Neural cell (in vitro differentiated cells): ENCODE measurements at regions not wholly inside any gene's neighbourhood (a gene's known extent, or its start where the extent isn't known, plus 50 kb on each side); places are given as distances from the start of the nearest gene placed in this dataset.

Experiments used
- MXI1 ChIP-seq: fragments of 450-650 bp; conservative IDR thresholded peaks from 2 replicates; pipeline ENCODE4 v1.6.1; 2014; ENCODE audit warnings: antibody characterized with exemption, mild to moderate bottlenecking; ENCODE audit not compliant: poor library complexity, severe bottlenecking
- POLR2AphosphoS5 ChIP-seq: IDR thresholded peaks from 2 replicates; pipeline ENCODE4 v1.6.1; 2012
- TAF1 ChIP-seq: IDR thresholded peaks from 2 replicates; pipeline ENCODE4 v1.6.1; 2012; ENCODE audit warnings: low read depth
- TF ChIP-seq, protein P1 (sequence below): fragments of 450-650 bp; IDR thresholded peaks from 2 replicates; pipeline ENCODE4 v1.5.1; 2014; ENCODE audit warnings: antibody characterized with exemption, mild to moderate bottlenecking, moderate library complexity; ENCODE audit not compliant: poor library complexity, severe bottlenecking
- TF ChIP-seq, protein P2 (sequence below): IDR thresholded peaks from 2 replicates; pipeline ENCODE4 v1.6.1; 2012; ENCODE audit warnings: borderline replicate concordance

DNA sequence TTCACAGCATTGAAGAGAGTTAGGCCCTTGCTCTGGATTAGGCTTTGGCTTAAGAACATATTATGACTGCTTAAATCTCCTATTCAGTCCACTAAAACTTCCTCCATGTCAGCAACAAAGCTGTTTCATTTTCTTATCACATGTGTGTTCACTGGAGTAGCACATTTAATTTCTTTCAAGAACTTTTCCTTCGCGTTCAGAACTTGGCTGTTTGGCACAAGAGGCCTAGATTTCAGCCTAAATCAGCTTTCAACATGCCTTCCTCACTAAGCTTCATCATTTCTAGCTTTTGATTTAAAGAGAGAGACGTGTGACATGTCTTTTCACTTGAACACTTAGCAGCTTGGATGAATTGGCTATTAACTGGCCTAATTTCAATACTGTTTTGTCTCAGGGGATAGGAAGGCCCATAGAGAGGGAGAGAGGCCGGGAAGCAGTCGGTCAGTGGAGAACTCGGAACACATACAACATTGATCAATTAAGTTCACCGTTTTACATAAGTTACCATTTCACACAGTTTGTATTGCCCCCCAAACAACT, 885.2 kb upstream of the AUTS2 start:
- TF ChIP-seq MXI1 (no peak), TAF1 (no peak), POLR2AphosphoS5 (no peak)
- TF ChIP-seq, protein P1, sequence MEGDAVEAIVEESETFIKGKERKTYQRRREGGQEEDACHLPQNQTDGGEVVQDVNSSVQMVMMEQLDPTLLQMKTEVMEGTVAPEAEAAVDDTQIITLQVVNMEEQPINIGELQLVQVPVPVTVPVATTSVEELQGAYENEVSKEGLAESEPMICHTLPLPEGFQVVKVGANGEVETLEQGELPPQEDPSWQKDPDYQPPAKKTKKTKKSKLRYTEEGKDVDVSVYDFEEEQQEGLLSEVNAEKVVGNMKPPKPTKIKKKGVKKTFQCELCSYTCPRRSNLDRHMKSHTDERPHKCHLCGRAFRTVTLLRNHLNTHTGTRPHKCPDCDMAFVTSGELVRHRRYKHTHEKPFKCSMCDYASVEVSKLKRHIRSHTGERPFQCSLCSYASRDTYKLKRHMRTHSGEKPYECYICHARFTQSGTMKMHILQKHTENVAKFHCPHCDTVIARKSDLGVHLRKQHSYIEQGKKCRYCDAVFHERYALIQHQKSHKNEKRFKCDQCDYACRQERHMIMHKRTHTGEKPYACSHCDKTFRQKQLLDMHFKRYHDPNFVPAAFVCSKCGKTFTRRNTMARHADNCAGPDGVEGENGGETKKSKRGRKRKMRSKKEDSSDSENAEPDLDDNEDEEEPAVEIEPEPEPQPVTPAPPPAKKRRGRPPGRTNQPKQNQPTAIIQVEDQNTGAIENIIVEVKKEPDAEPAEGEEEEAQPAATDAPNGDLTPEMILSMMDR, result no peak
- TF ChIP-seq, protein P2, sequence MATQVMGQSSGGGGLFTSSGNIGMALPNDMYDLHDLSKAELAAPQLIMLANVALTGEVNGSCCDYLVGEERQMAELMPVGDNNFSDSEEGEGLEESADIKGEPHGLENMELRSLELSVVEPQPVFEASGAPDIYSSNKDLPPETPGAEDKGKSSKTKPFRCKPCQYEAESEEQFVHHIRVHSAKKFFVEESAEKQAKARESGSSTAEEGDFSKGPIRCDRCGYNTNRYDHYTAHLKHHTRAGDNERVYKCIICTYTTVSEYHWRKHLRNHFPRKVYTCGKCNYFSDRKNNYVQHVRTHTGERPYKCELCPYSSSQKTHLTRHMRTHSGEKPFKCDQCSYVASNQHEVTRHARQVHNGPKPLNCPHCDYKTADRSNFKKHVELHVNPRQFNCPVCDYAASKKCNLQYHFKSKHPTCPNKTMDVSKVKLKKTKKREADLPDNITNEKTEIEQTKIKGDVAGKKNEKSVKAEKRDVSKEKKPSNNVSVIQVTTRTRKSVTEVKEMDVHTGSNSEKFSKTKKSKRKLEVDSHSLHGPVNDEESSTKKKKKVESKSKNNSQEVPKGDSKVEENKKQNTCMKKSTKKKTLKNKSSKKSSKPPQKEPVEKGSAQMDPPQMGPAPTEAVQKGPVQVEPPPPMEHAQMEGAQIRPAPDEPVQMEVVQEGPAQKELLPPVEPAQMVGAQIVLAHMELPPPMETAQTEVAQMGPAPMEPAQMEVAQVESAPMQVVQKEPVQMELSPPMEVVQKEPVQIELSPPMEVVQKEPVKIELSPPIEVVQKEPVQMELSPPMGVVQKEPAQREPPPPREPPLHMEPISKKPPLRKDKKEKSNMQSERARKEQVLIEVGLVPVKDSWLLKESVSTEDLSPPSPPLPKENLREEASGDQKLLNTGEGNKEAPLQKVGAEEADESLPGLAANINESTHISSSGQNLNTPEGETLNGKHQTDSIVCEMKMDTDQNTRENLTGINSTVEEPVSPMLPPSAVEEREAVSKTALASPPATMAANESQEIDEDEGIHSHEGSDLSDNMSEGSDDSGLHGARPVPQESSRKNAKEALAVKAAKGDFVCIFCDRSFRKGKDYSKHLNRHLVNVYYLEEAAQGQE, result no peak
